ENCODE measurements at regions not wholly inside any gene's neighbourhood (a gene's known extent, or its start where the extent isn't known, plus 50 kb on each side); places are given as distances from the start of the nearest gene placed in this dataset.

- no peak overlapping the region for H3K4me3 ChIP-seq
- H3K36me3 ChIP-seq (ENCODE audit: insufficient read depth in 1 of 2, low read depth in 1 of 2) = no peaks in the 10 kb centered on the region
- no peak for ATAC-seq
- H3K27me3 ChIP-seq (ENCODE audit: insufficient read depth in 3 of 3, low read length in 2 of 3) = no peaks in the 10 kb centered on the region
- no peak for TF ChIP-seq CTCF (IDR thresholded peaks at IDR 0.05)
- intact Hi-C loops (cut with DNase I) = no loop called here
- DNase-seq = no peak
- no peaks in the 10 kb centered on the region for H3K9me3 ChIP-seq
- 52 to 55% (median 54%) methylated on average over 4 of the region's 4 CpGs for WGBS, 3 donors
- H3K27ac ChIP-seq = no peak overlapping the region
- H3K4me1 ChIP-seq = no peaks in the 10 kb centered on the region
Measured at GRCh38 chr2:172248381-172248780, 145.7 kb upstream of the DLX2 start.

- ATAC-seq (no peak), DNase-seq (no peak)
- no peaks in the 10 kb centered on the region for H3K27me3 ChIP-seq (ENCODE audit: insufficient read depth in 3 of 3, low read length in 2 of 3)
- no peaks in the 10 kb centered on the region for H3K9me3 ChIP-seq
- H3K27ac ChIP-seq = no peak overlapping the region
- no peaks in the 10 kb centered on the region for H3K36me3 ChIP-seq (ENCODE audit: insufficient read depth in 1 of 2, low read depth in 1 of 2)
- TF ChIP-seq CTCF (IDR thresholded peaks at IDR 0.05) = no peak
- H3K4me3 ChIP-seq = no peak overlapping the region
- WGBS, 3 donors = 15 to 50% (median 32%) methylated on average over 1 of the region's 1 CpG
- H3K4me1 ChIP-seq = no peaks in the 10 kb centered on the region
- intact Hi-C loops (cut with DNase I) = no loop called here
Measured at GRCh38 chr2:172248785-172249187, 146.1 kb upstream of the DLX2 start.

- Histone ChIP-seq H3K4me1 (no peaks in the 10 kb centered on the region), H3K27ac (no peak overlapping the region), H3K27me3 (ENCODE audit: insufficient read depth in 3 of 3, low read length in 2 of 3) (no peaks in the 10 kb centered on the region), H3K9me3 (no peaks in the 10 kb centered on the region), H3K36me3 (ENCODE audit: insufficient read depth in 1 of 2, low read depth in 1 of 2) (no peaks in the 10 kb centered on the region), H3K4me3 (no peak overlapping the region)
- intact Hi-C loops (cut with DNase I) = no loop called here
- 85 to 94% (median 85%) methylated on average over 2 of the region's 2 CpGs for WGBS, 3 donors
- no peak for TF ChIP-seq CTCF (IDR thresholded peaks at IDR 0.05)
- DNase-seq = no peak
- ATAC-seq = no peak
Measured at GRCh38 chr2:172249334-172249733, 146.6 kb upstream of the DLX2 start.

- no peak for DNase-seq
- Histone ChIP-seq H3K9me3 (no peaks in the 10 kb centered on the region), H3K27ac (no peak overlapping the region), H3K36me3 (ENCODE audit: insufficient read depth in 1 of 2, low read depth in 1 of 2) (no peaks in the 10 kb centered on the region), H3K4me3 (no peak overlapping the region), H3K4me1 (no peaks in the 10 kb centered on the region), H3K27me3 (ENCODE audit: insufficient read depth in 3 of 3, low read length in 2 of 3) (no peaks in the 10 kb centered on the region)
- intact Hi-C loops (cut with DNase I) = no loop called here
- TF ChIP-seq CTCF (IDR thresholded peaks at IDR 0.05) = no peak
- no peak for ATAC-seq
Measured at GRCh38 chr2:172249986-172250385, 147.3 kb upstream of the DLX2 start.

- DNase-seq (no peak), ATAC-seq (no peak)
- Histone ChIP-seq H3K9me3 (no peaks in the 10 kb centered on the region), H3K36me3 (ENCODE audit: insufficient read depth in 1 of 2, low read depth in 1 of 2) (no peaks in the 10 kb centered on the region), H3K4me1 (no peaks in the 10 kb centered on the region), H3K4me3 (no peak overlapping the region), H3K27me3 (ENCODE audit: insufficient read depth in 3 of 3, low read length in 2 of 3) (no peaks in the 10 kb centered on the region), H3K27ac (peak overlapping the region; percentile 46)
- no peak for TF ChIP-seq CTCF (IDR thresholded peaks at IDR 0.05)
- 47 to 74% (median 65%) methylated on average over 3 of the region's 3 CpGs for WGBS, 3 donors
- intact Hi-C loops (cut with DNase I) = no loop called here
Measured at GRCh38 chr2:172251231-172251630, 148.5 kb upstream of the DLX2 start.
